GM12878 (cell line): ENCODE measurements at regions not wholly inside any gene's neighbourhood (a gene's known extent, or its start where the extent isn't known, plus 50 kb on each side); places are given as distances from the start of the nearest gene placed in this dataset.

Experiments used
- ATAC-seq: fragments of 200-7000 bp; cut with Tn5 transposase; 3 replicates; pipeline ENCODE4 v1.9.1; 2020; ENCODE audit warnings: mild to moderate bottlenecking, moderate library complexity
- BruUV-seq: library from RNA; stranded (reverse); fragments of 400-500 nt; replicated peaks from 2 replicates; lab custom pipeline; 2021; lab: Mats Ljungman, UMichigan
- CTCF ChIA-PET: fragments of 300-600 bp; sonication (Branson Sonifier 250); formaldehyde crosslinking; extraction: SDS; loops from one replicate; lab custom pipeline; 2021; ENCODE audit warnings: inconsistent platforms; lab: Yijun Ruan, JAX
- POLR2A ChIA-PET: fragments of 350-600 bp; formaldehyde crosslinking; extraction: SDS; loops from one replicate; lab custom pipeline; 2021; ENCODE audit warnings: inconsistent platforms; lab: Charles Lee
- RAD21 ChIA-PET: fragments of 300-600 bp; sonication (Branson Sonifier 250); formaldehyde crosslinking; loops from one replicate; lab custom pipeline; 2023; ENCODE audit warnings: antibody characterized with exemption; ENCODE audit not compliant: unreplicated experiment; lab: Charles Lee
- SMC1A ChIA-PET: fragments of 300-600 bp; sonication (Branson Sonifier 250); formaldehyde crosslinking; loops from one replicate; lab custom pipeline; 2023; ENCODE audit not compliant: unreplicated experiment, uncharacterized antibody; lab: Charles Lee
- DNase-seq: peaks from one replicate; pipeline ENCODE4 v3.0.0-alpha.2; 2011; ENCODE audit warnings: low read depth, low spot score
- FAIRE-seq: peaks from 3 replicates; lab custom pipeline; 2011; peaks lifted over from hg19 to GRCh38; lab: Jason Lieb, UNC
- H2AFZ ChIP-seq: 2 replicates; pipeline ENCODE4 v1.6.0; 2011; ENCODE audit warnings: low read depth, low read length, control low read depth; ENCODE audit not compliant: control insufficient read depth
- H3K27ac ChIP-seq: 2 replicates; pipeline ENCODE4 v1.5.1; 2011; ENCODE audit warnings: control low read depth; ENCODE audit not compliant: control insufficient read depth, insufficient read depth
- H3K27me3 ChIP-seq, 2 experiments: replicated peaks in 1 of 2; 2 replicates each; pipeline versions ENCODE4 v1.6.0 to v1.6.1; 2011; ENCODE audit warnings: low read length in 1 of 2; ENCODE audit not compliant: control insufficient read depth in 2 of 2, insufficient read depth in 2 of 2
- H3K36me3 ChIP-seq, 2 experiments: 2 replicates each; pipeline ENCODE4 v1.5.1; 2011; ENCODE audit warnings: low read length in 1 of 2; ENCODE audit not compliant: control insufficient read depth in 2 of 2, insufficient read depth in 2 of 2
- H3K4me1 ChIP-seq: 2 replicates; pipeline ENCODE4 v1.6.1; 2011; ENCODE audit warnings: mild to moderate bottlenecking, low read length, moderate library complexity, mixed read lengths; ENCODE audit not compliant: control insufficient read depth, insufficient read depth
- H3K4me2 ChIP-seq: 2 replicates; pipeline ENCODE4 v1.6.0; 2011; ENCODE audit warnings: control low read depth; ENCODE audit not compliant: control insufficient read depth, insufficient read depth
- H3K4me3 ChIP-seq: fragments of 200-600 bp; sonication (generic); 2 replicates; pipeline ENCODE4 v1.5.1; 2016
- H3K79me2 ChIP-seq: 2 replicates; pipeline ENCODE4 v1.6.0; 2011; ENCODE audit warnings: low read length; ENCODE audit not compliant: control insufficient read depth, insufficient read depth
- H3K9ac ChIP-seq: 2 replicates; pipeline ENCODE4 v1.8.0; 2011; ENCODE audit warnings: low read length, control low read depth, mixed read lengths; ENCODE audit not compliant: control insufficient read depth, insufficient read depth
- H3K9me3 ChIP-seq: replicated peaks from 3 replicates; pipeline ENCODE4 v1.5.1; 2011; ENCODE audit warnings: mild to moderate bottlenecking, low read length; ENCODE audit not compliant: control insufficient read depth, insufficient read depth
- H4K20me1 ChIP-seq: 2 replicates; pipeline ENCODE4 v1.6.0; 2011; ENCODE audit not compliant: control insufficient read depth, insufficient read depth
- JUNB ChIP-seq: IDR thresholded peaks from 2 replicates; pipeline ENCODE4 v1.6.1; 2016; ENCODE audit warnings: antibody characterized with exemption, mild to moderate bottlenecking
- MTA2 ChIP-seq: fragments of 450-650 bp; IDR thresholded peaks from 2 replicates; pipeline ENCODE4 v1.6.1; 2016; ENCODE audit warnings: low read depth, mild to moderate bottlenecking, moderate library complexity
- NR2C2 ChIP-seq: IDR thresholded peaks from 2 replicates; pipeline ENCODE4 v1.6.1; 2011; ENCODE audit warnings: borderline replicate concordance, low read depth; ENCODE audit not compliant: control insufficient read depth, insufficient read length
- RELB ChIP-seq: fragments of 450-650 bp; IDR thresholded peaks from 2 replicates; pipeline ENCODE4 v1.6.1; 2017; ENCODE audit warnings: low read depth, mild to moderate bottlenecking, moderate library complexity
- WGBS: methylation state at CpG from one replicate; pipeline ENCODE4 v1.1.6; 2016; ENCODE audit warnings: low lambda C conversion rate; ENCODE audit not compliant: insufficient replicate concordance, insufficient coverage; ENCODE audit errors: missing lambda C conversion rate; 5-methylcytosine and 5-hydroxymethylcytosine counted together
- in situ Hi-C: fragments of 300-500 bp; cut with MboI; formaldehyde crosslinking; loops from 9 replicates; pipeline ENCODE4 v1.14.3; 2018; ENCODE audit warnings: mixed read lengths
- intact Hi-C: fragments of 100-400 bp; cut with micrococcal nuclease; formaldehyde crosslinking; loops from one replicate; pipeline ENCODE4 v1.14.2; 2022; ENCODE audit not compliant: unreplicated experiment

GRCh38 chr4:12697970-12698369, 786.2 kb downstream of the RAB28 start:
- RAD21 ChIA-PET = no interaction called here
- CTCF ChIA-PET = no interaction called here
- POLR2A ChIA-PET = no interaction called here
- Histone ChIP-seq H3K4me1 (no peaks in the 10 kb centered on the region), H3K9me3 (no peaks in the 10 kb centered on the region), H3K79me2 (no peaks in the 10 kb centered on the region), H3K27me3 (no peaks in the 10 kb centered on the region), H2AFZ (no peak overlapping the region), H4K20me1 (no peaks in the 10 kb centered on the region), H3K27ac (no peak overlapping the region), H3K9ac (no peak overlapping the region), H3K4me2 (no peak overlapping the region), H3K36me3 (no peaks in the 10 kb centered on the region), H3K4me3 (no peak overlapping the region)
- SMC1A ChIA-PET = no interaction called here
- in situ Hi-C loops = no loop called here
- DNase-seq (no peak), FAIRE-seq (no peak), ATAC-seq (peak; percentile 75)
- BruUV-seq = no TSS peak
- intact Hi-C loops = no loop called here
- TF ChIP-seq MTA2 (no peak), RELB (peak; percentile 63; the same call in 1 of the 2 replicates)
- WGBS = 30% methylated on average over 2 of the region's 2 CpGs

- no TSS peak for BruUV-seq
- TF ChIP-seq JUNB = 0 out of 2 replicates have a peak, but pooled peaks have one; percentile 11
- no peak for TF ChIP-seq NR2C2
- POLR2A ChIA-PET = no interaction called here
- H3K4me3 ChIP-seq = no peak overlapping the region
- H3K9me3 ChIP-seq = no peaks in the 10 kb centered on the region
- DNase-seq (no peak), ATAC-seq (no peak; the same call in 2 of the 3 replicates), FAIRE-seq (no peak)
- SMC1A ChIA-PET = no interaction called here
- no peaks in the 10 kb centered on the region for H3K79me2 ChIP-seq
- no peak overlapping the region for H3K9ac ChIP-seq
- in situ Hi-C loops = no loop called here
- H3K4me1 ChIP-seq = no peaks in the 10 kb centered on the region
- intact Hi-C loops = no loop called here
- H3K27ac ChIP-seq = no peak overlapping the region
- WGBS = 21% methylated on average over 2 of the region's 2 CpGs
- no peak overlapping the region for H3K4me2 ChIP-seq
- no peak overlapping the region for H2AFZ ChIP-seq
- H3K36me3 ChIP-seq = no peaks in the 10 kb centered on the region
- RAD21 ChIA-PET = no interaction called here
- CTCF ChIA-PET = no interaction called here
- H3K27me3 ChIP-seq = no peaks in the 10 kb centered on the region
- H4K20me1 ChIP-seq = no peaks in the 10 kb centered on the region
Measured at GRCh38 chr4:12692815-12693214, 791.3 kb downstream of the RAB28 start.
